ENCODE measurements at regions not wholly inside any gene's neighbourhood (a gene's known extent, or its start where the extent isn't known, plus 50 kb on each side); places are given as distances from the start of the nearest gene placed in this dataset.

GRCh38 chr12:25675808-25676207, 122.7 kb upstream of the LMNTD1 start:
- no peak overlapping the region for H3K4me3 Mint-ChIP-seq
- WGBS (ENCODE audit: insufficient coverage), result 69% methylated on average over 2 of the region's 2 CpGs
- CTCF ChIA-PET, result no interaction called here

GRCh38 chr12:25677232-25677937, 124.3 kb upstream of the LMNTD1 start:
- 64% methylated on average over 2 of the region's 4 CpGs for WGBS (ENCODE audit: insufficient coverage)
- DNase-seq (no peak), ATAC-seq (replicated peaks in 1 of 4) (no peak)
- H3K27ac Mint-ChIP-seq, result no peak overlapping the region
- H3K36me3 ChIP-seq (ENCODE audit: control insufficient read depth in 2 of 2, extremely low read depth in 1 of 2, insufficient read depth in 1 of 2, low read length in 1 of 2), result no peaks in the 10 kb centered on the region
- CTCF ChIA-PET, result no interaction called here
- H3K27ac ChIP-seq (ENCODE audit: low read length), result no peak overlapping the region
- no peak overlapping the region for H3K4me3 ChIP-seq (ENCODE audit: control insufficient read depth in 1 of 2, extremely low read depth in 1 of 2, low read length in 1 of 2)
- H3K9me3 ChIP-seq, result no peaks in the 10 kb centered on the region
- no peaks in the 10 kb centered on the region for H3K36me3 Mint-ChIP-seq
- peaks cover 0 to 6% (median 0%) of the 10 kb centered on the region in 3 donors for H3K9me3 Mint-ChIP-seq
- no peaks in the 10 kb centered on the region for H3K4me1 Mint-ChIP-seq
- POLR2A ChIA-PET, result no interaction called here
- H3K27me3 ChIP-seq (replicated peaks in 1 of 2; ENCODE audit: control insufficient read depth in 2 of 2, extremely low read depth in 1 of 2, insufficient read depth in 2 of 2, low read length in 1 of 2), result no peaks in the 10 kb centered on the region
- no peaks in the 10 kb centered on the region for H3K4me1 ChIP-seq (ENCODE audit: control insufficient read depth in 1 of 2, extremely low read depth in 1 of 2, insufficient read depth in 2 of 2, low read length in 2 of 2)
- no peak overlapping the region for H3K4me3 Mint-ChIP-seq
- no peaks in the 10 kb centered on the region for H3K27me3 Mint-ChIP-seq

More at GRCh38 chr12:25675808-25676207, 122.7 kb upstream of the LMNTD1 start:
- Histone ChIP-seq H3K27me3 (replicated peaks in 1 of 2; ENCODE audit: control insufficient read depth in 2 of 2, extremely low read depth in 1 of 2, insufficient read depth in 2 of 2, low read length in 1 of 2) (no peaks in the 10 kb centered on the region), H3K9me3 (no peaks in the 10 kb centered on the region), H3K4me3 (ENCODE audit: control insufficient read depth in 1 of 2, extremely low read depth in 1 of 2, low read length in 1 of 2) (no peak overlapping the region), H3K4me1 (ENCODE audit: control insufficient read depth in 1 of 2, extremely low read depth in 1 of 2, insufficient read depth in 2 of 2, low read length in 2 of 2) (no peaks in the 10 kb centered on the region), H3K27ac (ENCODE audit: low read length) (no peak overlapping the region), H3K36me3 (ENCODE audit: control insufficient read depth in 2 of 2, extremely low read depth in 1 of 2, insufficient read depth in 1 of 2, low read length in 1 of 2) (no peaks in the 10 kb centered on the region)
- Mint-ChIP-seq H3K27ac (no peak overlapping the region), H3K36me3 (no peaks in the 10 kb centered on the region), H3K27me3 (no peaks in the 10 kb centered on the region), H3K4me1 (no peaks in the 10 kb centered on the region), H3K9me3 (peaks cover 0 to 6% (median 0%) of the 10 kb centered on the region in 3 donors)
- ATAC-seq (replicated peaks in 1 of 4) (no peak), DNase-seq (no peak)
- POLR2A ChIA-PET, result no interaction called here

- Histone ChIP-seq H3K36me3 (ENCODE audit: control insufficient read depth in 2 of 2, extremely low read depth in 1 of 2, insufficient read depth in 1 of 2, low read length in 1 of 2) (no peaks in the 10 kb centered on the region), H3K27ac (ENCODE audit: low read length) (no peak overlapping the region), H3K4me3 (ENCODE audit: control insufficient read depth in 1 of 2, extremely low read depth in 1 of 2, low read length in 1 of 2) (no peak overlapping the region), H3K9me3 (no peaks in the 10 kb centered on the region), H3K27me3 (replicated peaks in 1 of 2; ENCODE audit: control insufficient read depth in 2 of 2, extremely low read depth in 1 of 2, insufficient read depth in 2 of 2, low read length in 1 of 2) (no peaks in the 10 kb centered on the region), H3K4me1 (ENCODE audit: control insufficient read depth in 1 of 2, extremely low read depth in 1 of 2, insufficient read depth in 2 of 2, low read length in 2 of 2) (no peaks in the 10 kb centered on the region)
- POLR2A ChIA-PET, result no interaction called here
- Mint-ChIP-seq H3K27me3 (no peaks in the 10 kb centered on the region), H3K27ac (no peak overlapping the region), H3K4me1 (no peaks in the 10 kb centered on the region), H3K9me3 (peaks cover 0 to 4% (median 0%) of the 10 kb centered on the region in 3 donors), H3K4me3 (no peak overlapping the region), H3K36me3 (no peaks in the 10 kb centered on the region)
- DNase-seq (no peak), ATAC-seq (replicated peaks in 1 of 4) (no peak)
- CTCF ChIA-PET, result no interaction called here
- WGBS (ENCODE audit: insufficient coverage), result 59% methylated on average over 2 of the region's 4 CpGs
These were observed 128.5 kb upstream of the LMNTD1 start for GRCh38 chr12:25681580-25681979.

GRCh38 chr12:25682421-25682820, 129.3 kb upstream of the LMNTD1 start:
- Histone ChIP-seq H3K4me1 (ENCODE audit: control insufficient read depth in 1 of 2, extremely low read depth in 1 of 2, insufficient read depth in 2 of 2, low read length in 2 of 2) (no peaks in the 10 kb centered on the region), H3K27ac (ENCODE audit: low read length) (no peak overlapping the region), H3K36me3 (ENCODE audit: control insufficient read depth in 2 of 2, extremely low read depth in 1 of 2, insufficient read depth in 1 of 2, low read length in 1 of 2) (no peaks in the 10 kb centered on the region), H3K4me3 (ENCODE audit: control insufficient read depth in 1 of 2, extremely low read depth in 1 of 2, low read length in 1 of 2) (no peak overlapping the region), H3K9me3 (no peaks in the 10 kb centered on the region), H3K27me3 (replicated peaks in 1 of 2; ENCODE audit: control insufficient read depth in 2 of 2, extremely low read depth in 1 of 2, insufficient read depth in 2 of 2, low read length in 1 of 2) (no peaks in the 10 kb centered on the region)
- H3K9me3 Mint-ChIP-seq, result peaks cover 0 to 6% (median 0%) of the 10 kb centered on the region in 3 donors
- no peak overlapping the region for H3K27ac Mint-ChIP-seq
- H3K4me1 Mint-ChIP-seq, result no peaks in the 10 kb centered on the region
- H3K27me3 Mint-ChIP-seq, result no peaks in the 10 kb centered on the region
- no peak overlapping the region for H3K4me3 Mint-ChIP-seq
- no peaks in the 10 kb centered on the region for H3K36me3 Mint-ChIP-seq
- CTCF ChIA-PET, result no interaction called here
- DNase-seq (no peak), ATAC-seq (replicated peaks in 1 of 4) (no peak)
- POLR2A ChIA-PET, result no interaction called here
- no CpG with 5 or more reads among the region's 1 CpG for WGBS (ENCODE audit: insufficient coverage)

- H3K9me3 ChIP-seq, result no peaks in the 10 kb centered on the region
- no peaks in the 10 kb centered on the region for H3K4me1 Mint-ChIP-seq
- ATAC-seq (replicated peaks in 1 of 4) (no peak), DNase-seq (no peak)
- POLR2A ChIA-PET, result no interaction called here
- WGBS (ENCODE audit: insufficient coverage), result 60% methylated on average over 1 of the region's 2 CpGs
- H3K36me3 Mint-ChIP-seq, result no peaks in the 10 kb centered on the region
- H3K27ac ChIP-seq (ENCODE audit: low read length), result no peak overlapping the region
- peaks cover 0 to 2% of the 10 kb centered on the region in 2 experiments for H3K27me3 ChIP-seq (replicated peaks in 1 of 2; ENCODE audit: control insufficient read depth in 2 of 2, extremely low read depth in 1 of 2, insufficient read depth in 2 of 2, low read length in 1 of 2)
- H3K36me3 ChIP-seq (ENCODE audit: control insufficient read depth in 2 of 2, extremely low read depth in 1 of 2, insufficient read depth in 1 of 2, low read length in 1 of 2), result no peaks in the 10 kb centered on the region
- H3K9me3 Mint-ChIP-seq, result peaks cover 0 to 7% (median 0%) of the 10 kb centered on the region in 3 donors
- CTCF ChIA-PET, result no interaction called here
- H3K4me3 ChIP-seq (ENCODE audit: control insufficient read depth in 1 of 2, extremely low read depth in 1 of 2, low read length in 1 of 2), result no peak overlapping the region
- H3K27me3 Mint-ChIP-seq, result no peaks in the 10 kb centered on the region
- H3K27ac Mint-ChIP-seq, result no peak overlapping the region
- no peak overlapping the region for H3K4me3 Mint-ChIP-seq
- H3K4me1 ChIP-seq (ENCODE audit: control insufficient read depth in 1 of 2, extremely low read depth in 1 of 2, insufficient read depth in 2 of 2, low read length in 2 of 2), result no peaks in the 10 kb centered on the region
These were observed 131.0 kb upstream of the LMNTD1 start for GRCh38 chr12:25684070-25684469.

- peaks cover 0 to 7% (median 0%) of the 10 kb centered on the region in 3 donors for H3K9me3 Mint-ChIP-seq
- H3K27me3 ChIP-seq (replicated peaks in 1 of 2; ENCODE audit: control insufficient read depth in 2 of 2, extremely low read depth in 1 of 2, insufficient read depth in 2 of 2, low read length in 1 of 2), result peaks cover 0 to 2% of the 10 kb centered on the region in 2 experiments
- ATAC-seq (replicated peaks in 1 of 4), result no peak
- ChIA-PET POLR2A (no interaction called here), CTCF (no interaction called here)
- no peak overlapping the region for H3K27ac ChIP-seq (ENCODE audit: low read length)
- H3K4me1 ChIP-seq (ENCODE audit: control insufficient read depth in 1 of 2, extremely low read depth in 1 of 2, insufficient read depth in 2 of 2, low read length in 2 of 2), result no peaks in the 10 kb centered on the region
- H3K36me3 ChIP-seq (ENCODE audit: control insufficient read depth in 2 of 2, extremely low read depth in 1 of 2, insufficient read depth in 1 of 2, low read length in 1 of 2), result no peaks in the 10 kb centered on the region
- H3K4me3 Mint-ChIP-seq, result no peak overlapping the region
- H3K4me3 ChIP-seq (ENCODE audit: control insufficient read depth in 1 of 2, extremely low read depth in 1 of 2, low read length in 1 of 2), result no peak overlapping the region
- DNase-seq, result no peak
- H3K27ac Mint-ChIP-seq, result no peak overlapping the region
- WGBS (ENCODE audit: insufficient coverage), result 90% methylated on average over 13 of the region's 19 CpGs
- H3K4me1 Mint-ChIP-seq, result no peaks in the 10 kb centered on the region
- no peaks in the 10 kb centered on the region for H3K27me3 Mint-ChIP-seq
- no peaks in the 10 kb centered on the region for H3K36me3 Mint-ChIP-seq
- no peaks in the 10 kb centered on the region for H3K9me3 ChIP-seq
These were observed 133.3 kb upstream of the LMNTD1 start for GRCh38 chr12:25686351-25686750.

GRCh38 chr12:25687226-25687625, 134.1 kb upstream of the LMNTD1 start:
- H3K4me1 Mint-ChIP-seq, result no peaks in the 10 kb centered on the region

More at GRCh38 chr12:25687226-25687625, 134.1 kb upstream of the LMNTD1 start:
- H3K4me3 ChIP-seq (ENCODE audit: control insufficient read depth in 1 of 2, extremely low read depth in 1 of 2, low read length in 1 of 2), result no peak overlapping the region
- Mint-ChIP-seq H3K27me3 (no peaks in the 10 kb centered on the region), H3K9me3 (peaks cover 0 to 7% (median 0%) of the 10 kb centered on the region in 3 donors), H3K36me3 (no peaks in the 10 kb centered on the region), H3K27ac (no peak overlapping the region), H3K4me3 (no peak overlapping the region)
- no peaks in the 10 kb centered on the region for H3K4me1 ChIP-seq (ENCODE audit: control insufficient read depth in 1 of 2, extremely low read depth in 1 of 2, insufficient read depth in 2 of 2, low read length in 2 of 2)
- H3K27me3 ChIP-seq (replicated peaks in 1 of 2; ENCODE audit: control insufficient read depth in 2 of 2, extremely low read depth in 1 of 2, insufficient read depth in 2 of 2, low read length in 1 of 2), result peaks cover 0 to 2% of the 10 kb centered on the region in 2 experiments
- ChIA-PET POLR2A (no interaction called here), CTCF (no interaction called here)
- no peak overlapping the region for H3K27ac ChIP-seq (ENCODE audit: low read length)
- ATAC-seq (replicated peaks in 1 of 4) (no peak), DNase-seq (no peak)
- WGBS (ENCODE audit: insufficient coverage), result 68% methylated on average over 6 of the region's 6 CpGs
- no peaks in the 10 kb centered on the region for H3K9me3 ChIP-seq
- no peaks in the 10 kb centered on the region for H3K36me3 ChIP-seq (ENCODE audit: control insufficient read depth in 2 of 2, extremely low read depth in 1 of 2, insufficient read depth in 1 of 2, low read length in 1 of 2)

All from T-cell (primary cell).